Tibial artery (tissue), 4 donors: ENCODE measurements at regions not wholly inside any gene's neighbourhood (a gene's known extent, or its start where the extent isn't known, plus 50 kb on each side); places are given as distances from the start of the nearest gene placed in this dataset.
"Not testable (repeated sequence)": the region's sequence is repeated elsewhere in the genome, so short reads cannot be mapped to it uniquely, and the experiment has no call there.

Source experiments
- DNase-seq, 2 donors: peaks; one replicate each; pipeline ENCODE4 v3.0.0-alpha.2; 2019
- H3K27ac ChIP-seq, 2 donors: fragments of 200-600 bp; sonication (generic) in 1 of 2; 1 replicate in 1 of 2; 2 replicates in 1 of 2; pipeline ENCODE4 v1.5.1; 2018 to 2019; ENCODE audit warnings: mild to moderate bottlenecking in 1 of 2
- H3K27me3 ChIP-seq, 2 donors: fragments of 200-600 bp; sonication (generic) in 1 of 2; one replicate each; pipeline versions ENCODE4 v1.5.1 to v1.6.0; 2016 to 2019
- H3K36me3 ChIP-seq, 3 donors: fragments of 200-600 bp; sonication (generic) in 2 of 3; one replicate each; pipeline ENCODE4 v1.5.1; 2016 to 2019; ENCODE audit warnings: mild to moderate bottlenecking in 2 of 3
- H3K4me1 ChIP-seq, 4 donors: fragments of 200-600 bp; sonication (generic) in 2 of 4; 1 replicate in 3 of 4; 2 replicates in 1 of 4; pipeline ENCODE4 v1.5.1; 2016 to 2019
- H3K4me3 ChIP-seq, 2 donors: fragments of 200-600 bp; sonication (generic) in 1 of 2; 1 replicate in 1 of 2; 2 replicates in 1 of 2; pipeline ENCODE4 v1.5.1; 2018 to 2019; ENCODE audit warnings: mild to moderate bottlenecking in 2 of 2
- H3K9me3 ChIP-seq, 3 donors: fragments of 200-600 bp; sonication (generic) in 1 of 3; one replicate each; pipeline ENCODE4 v1.5.1; 2016 to 2019
- intact Hi-C: fragments of 100-400 bp; cut with DNase I; formaldehyde crosslinking; loops from one replicate; pipeline ENCODE4 v1.15.0; 2023; ENCODE audit warnings: low total_unique reads
- TF ChIP-seq, protein P1 (sequence below), 2 experiments: fragments of 200-600 bp in 1 of 2; fragments of 450-650 bp in 1 of 2; IDR thresholded peaks; one replicate each; pipeline ENCODE4 v1.5.1; 2017 to 2019; ENCODE audit warnings: antibody characterized with exemption in 2 of 2, mild to moderate bottlenecking in 1 of 2, moderate library complexity in 1 of 2

DNA sequence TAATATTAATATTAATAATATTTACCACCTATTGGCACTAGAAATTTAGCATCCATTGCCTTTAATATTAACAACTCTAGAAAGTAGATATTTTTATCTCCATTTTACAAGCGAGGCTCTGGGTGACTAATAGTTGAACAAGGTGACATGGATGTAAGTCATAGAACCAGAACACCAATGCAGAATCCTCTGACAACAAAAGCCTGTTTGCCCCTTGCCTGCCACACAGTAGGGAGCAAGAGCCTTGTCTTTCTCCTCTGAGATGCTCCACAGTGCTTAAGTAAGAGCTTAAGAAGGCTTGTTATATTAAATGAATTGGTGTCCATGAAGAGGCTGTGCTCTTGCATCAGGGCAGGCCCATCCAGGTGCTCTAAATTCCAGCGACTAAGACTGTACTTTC lies 51.2 kb upstream of the LBX1 start:
- intact Hi-C loops: no loop called here
- Histone ChIP-seq H3K4me1 (peaks cover 0 to 9% (median 7%) of the 10 kb centered on the region in 4 donors), H3K9me3 (no peaks in the 10 kb centered on the region), H3K27ac (no peak overlapping the region), H3K36me3 (no peaks in the 10 kb centered on the region), H3K4me3 (no peak overlapping the region), H3K27me3 (peaks cover 0 to 48% of the 10 kb centered on the region in 2 donors)
- TF ChIP-seq, protein P1, sequence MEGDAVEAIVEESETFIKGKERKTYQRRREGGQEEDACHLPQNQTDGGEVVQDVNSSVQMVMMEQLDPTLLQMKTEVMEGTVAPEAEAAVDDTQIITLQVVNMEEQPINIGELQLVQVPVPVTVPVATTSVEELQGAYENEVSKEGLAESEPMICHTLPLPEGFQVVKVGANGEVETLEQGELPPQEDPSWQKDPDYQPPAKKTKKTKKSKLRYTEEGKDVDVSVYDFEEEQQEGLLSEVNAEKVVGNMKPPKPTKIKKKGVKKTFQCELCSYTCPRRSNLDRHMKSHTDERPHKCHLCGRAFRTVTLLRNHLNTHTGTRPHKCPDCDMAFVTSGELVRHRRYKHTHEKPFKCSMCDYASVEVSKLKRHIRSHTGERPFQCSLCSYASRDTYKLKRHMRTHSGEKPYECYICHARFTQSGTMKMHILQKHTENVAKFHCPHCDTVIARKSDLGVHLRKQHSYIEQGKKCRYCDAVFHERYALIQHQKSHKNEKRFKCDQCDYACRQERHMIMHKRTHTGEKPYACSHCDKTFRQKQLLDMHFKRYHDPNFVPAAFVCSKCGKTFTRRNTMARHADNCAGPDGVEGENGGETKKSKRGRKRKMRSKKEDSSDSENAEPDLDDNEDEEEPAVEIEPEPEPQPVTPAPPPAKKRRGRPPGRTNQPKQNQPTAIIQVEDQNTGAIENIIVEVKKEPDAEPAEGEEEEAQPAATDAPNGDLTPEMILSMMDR (IDR thresholded peaks at IDR 0.05): no peak
- DNase-seq: no peak

DNA sequence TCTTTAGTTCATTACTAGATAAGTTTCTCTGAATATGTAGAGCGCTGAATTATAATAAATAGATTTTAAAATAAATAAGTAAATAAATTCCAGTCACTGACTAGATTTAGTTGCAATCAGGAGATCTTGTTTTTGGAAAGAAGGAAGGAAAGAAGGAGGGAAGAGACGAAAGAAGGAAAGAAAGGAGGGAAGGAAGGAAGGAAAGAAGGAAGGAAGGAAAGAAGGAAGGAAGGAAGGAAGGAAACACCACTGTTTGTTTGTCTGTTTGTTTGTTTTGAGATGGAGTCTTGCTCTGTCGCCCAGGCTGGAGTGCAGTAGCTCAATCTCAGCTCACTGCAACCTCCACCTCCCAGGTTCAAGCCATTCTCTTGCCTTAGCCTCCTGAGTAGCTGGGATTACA lies 51.7 kb upstream of the LBX1 start:
- intact Hi-C loops, H3K36me3 ChIP-seq, H3K4me3 ChIP-seq, H3K4me1 ChIP-seq, H3K27ac ChIP-seq, H3K9me3 ChIP-seq, DNase-seq: not testable (repeated sequence)
- H3K27me3 ChIP-seq: peaks cover 0 to 52% of the 10 kb centered on the region in 2 donors

DNA sequence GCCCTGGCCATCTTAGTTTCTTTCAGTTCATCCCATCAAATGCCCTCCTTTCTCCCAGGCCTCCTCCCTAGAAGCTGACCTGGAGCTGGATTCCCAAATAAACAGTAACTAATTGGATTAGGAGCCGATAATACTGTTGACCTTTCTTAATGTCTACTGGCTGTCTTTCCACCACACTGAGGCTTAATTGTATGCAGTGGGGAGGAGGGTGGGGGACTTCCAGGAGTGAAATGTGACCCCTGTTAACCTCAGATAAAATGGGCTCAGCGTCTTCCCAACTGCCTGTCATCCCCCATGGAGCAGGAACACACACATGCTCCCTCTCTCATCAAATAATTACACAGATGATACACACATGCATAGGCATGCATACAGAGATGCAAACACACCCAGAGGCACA lies 53.7 kb upstream of the LBX1 start:
- no peak overlapping the region for H3K27ac ChIP-seq
- TF ChIP-seq, protein P1 (IDR thresholded peaks at IDR 0.05): no peak
- no peaks in the 10 kb centered on the region for H3K36me3 ChIP-seq
- no peaks in the 10 kb centered on the region for H3K9me3 ChIP-seq
- intact Hi-C loops: no loop called here
- peaks cover 0 to 9% (median 7%) of the 10 kb centered on the region in 4 donors for H3K4me1 ChIP-seq
- DNase-seq: no peak
- no peak overlapping the region for H3K4me3 ChIP-seq
- H3K27me3 ChIP-seq: peaks cover 0 to 73% of the 10 kb centered on the region in 2 donors

DNA sequence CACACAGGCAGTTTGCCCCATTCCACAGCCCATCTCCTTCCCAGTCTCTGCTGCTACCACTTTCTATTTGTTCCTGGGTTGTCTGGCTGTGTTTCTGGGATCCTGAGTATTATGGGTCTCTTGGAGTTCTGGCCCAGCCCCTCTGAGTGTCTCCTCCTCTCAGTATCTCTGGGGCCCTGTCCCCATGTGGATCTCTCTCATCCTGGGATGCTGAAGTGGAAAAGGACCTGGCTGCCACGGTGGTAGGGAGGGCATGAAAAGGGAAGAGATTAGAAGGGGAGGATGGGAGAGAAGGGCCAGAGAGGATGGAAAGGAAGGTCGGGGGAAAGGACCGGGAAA lies 54.5 kb upstream of the LBX1 start:
- peaks cover 0 to 80% of the 10 kb centered on the region in 2 donors for H3K27me3 ChIP-seq
- H3K4me3 ChIP-seq: no peak overlapping the region
- TF ChIP-seq, protein P1 (IDR thresholded peaks at IDR 0.05): no peak
- no peaks in the 10 kb centered on the region for H3K9me3 ChIP-seq
- H3K27ac ChIP-seq: no peak overlapping the region
- no peak for DNase-seq
- intact Hi-C loops: no loop called here
- H3K4me1 ChIP-seq: peaks cover 0 to 9% (median 7%) of the 10 kb centered on the region in 4 donors
- H3K36me3 ChIP-seq: no peaks in the 10 kb centered on the region

DNA sequence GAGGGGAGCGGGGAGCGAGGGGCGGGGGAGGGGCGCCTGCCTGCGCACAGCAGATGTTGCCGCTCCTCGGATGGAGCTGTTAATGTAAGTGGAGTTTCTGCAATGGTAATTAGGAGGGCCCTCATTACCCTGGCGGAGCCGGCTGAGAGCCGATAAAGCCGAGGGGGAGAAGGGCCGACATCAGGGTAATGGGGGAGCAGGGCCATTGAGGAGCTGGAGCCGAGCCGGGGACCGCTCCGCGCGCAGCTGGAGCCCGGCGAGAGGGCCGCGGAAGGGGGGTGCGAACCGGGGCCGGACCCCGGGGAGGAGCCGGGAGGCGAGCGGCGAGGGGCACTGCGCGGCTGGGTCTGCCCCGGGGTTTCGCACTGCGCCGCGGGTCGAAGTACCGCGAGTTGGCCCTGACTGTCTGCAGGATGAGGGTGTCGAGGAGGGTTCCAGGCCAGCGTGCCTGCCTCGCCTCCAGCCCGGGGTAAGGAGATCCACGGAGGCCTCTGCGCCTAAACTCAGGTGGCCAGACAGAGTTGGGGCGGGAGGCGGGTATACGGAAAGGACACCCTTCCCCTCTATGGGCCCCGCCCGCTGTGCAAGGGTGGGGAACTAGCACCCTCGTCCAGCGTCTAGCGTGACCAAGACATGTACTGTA lies 55.0 kb upstream of the LBX1 start:
- Histone ChIP-seq H3K27ac (no peak overlapping the region), H3K9me3 (no peaks in the 10 kb centered on the region), H3K36me3 (no peaks in the 10 kb centered on the region), H3K4me1 (peaks cover 0 to 9% (median 7%) of the 10 kb centered on the region in 4 donors), H3K4me3 (peak overlapping the region in 1 of 2 donors; percentile 31), H3K27me3 (peaks cover 0 to 78% of the 10 kb centered on the region in 2 donors)
- intact Hi-C loops: no loop called here
- DNase-seq: no peak
- TF ChIP-seq, protein P1 (IDR thresholded peaks at IDR 0.05): no peak

DNA sequence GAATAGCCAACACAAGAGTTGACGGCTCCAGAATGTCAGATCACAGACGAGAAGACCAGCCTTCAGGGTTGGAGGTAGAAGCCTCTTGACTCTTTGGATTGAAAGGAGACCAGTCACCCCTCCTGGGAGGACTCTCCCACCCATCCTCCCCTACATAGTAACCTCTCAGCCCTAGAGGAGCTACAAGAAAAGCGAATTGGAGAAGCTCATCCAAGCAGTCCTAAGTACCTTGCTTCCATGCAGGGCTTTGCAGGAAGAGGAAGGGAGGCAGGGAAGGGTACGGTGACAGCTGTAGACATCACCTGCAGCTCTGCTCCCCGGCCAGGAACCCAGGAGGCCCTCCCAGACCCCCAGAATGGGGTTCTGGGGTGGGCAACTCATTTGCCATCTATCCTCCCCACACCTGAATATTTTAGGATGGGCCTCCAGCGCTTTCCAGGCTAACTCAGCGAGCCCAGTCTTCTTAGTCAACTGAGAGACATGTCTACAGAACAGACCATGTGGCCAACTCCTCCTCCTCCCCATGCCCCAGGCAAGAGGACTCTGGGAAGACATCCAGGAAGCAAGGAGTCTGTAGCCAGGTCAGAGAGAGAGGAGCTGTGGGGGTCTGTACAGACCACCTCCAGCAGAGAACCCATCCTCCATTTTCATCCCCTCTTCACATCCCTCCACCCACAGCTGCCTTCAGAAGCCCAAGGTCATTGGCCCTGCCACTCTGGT lies 55.6 kb upstream of the LBX1 start:
- H3K36me3 ChIP-seq: no peaks in the 10 kb centered on the region
- TF ChIP-seq, protein P1 (IDR thresholded peaks at IDR 0.05): no peak
- no peaks in the 10 kb centered on the region for H3K9me3 ChIP-seq
- no peak for DNase-seq
- no peak overlapping the region for H3K27ac ChIP-seq
- intact Hi-C loops: no loop called here
- H3K4me1 ChIP-seq: peaks cover 0 to 9% (median 7%) of the 10 kb centered on the region in 4 donors
- H3K4me3 ChIP-seq: no peak overlapping the region
- peaks cover 0 to 81% of the 10 kb centered on the region in 2 donors for H3K27me3 ChIP-seq
